GM23338 (cell line): ENCODE measurements at regions not wholly inside any gene's neighbourhood (a gene's known extent, or its start where the extent isn't known, plus 50 kb on each side); places are given as distances from the start of the nearest gene placed in this dataset.

Experiments
- ATAC-seq: fragments of 200-7000 bp; cut with Tn5 transposase; 3 replicates; pipeline ENCODE4 v1.9.1; 2020
- DNase-seq: peaks from one replicate; pipeline ENCODE4 v3.0.0-alpha.2; 2015; ENCODE audit warnings: low spot score
- H2AFZ ChIP-seq: fragments of 200-600 bp; sonication (generic); 2 replicates; pipeline ENCODE4 v1.8.0; 2016; ENCODE audit warnings: antibody characterized with exemption, mild to moderate bottlenecking, moderate library complexity
- H3F3A ChIP-seq: fragments of 200-600 bp; sonication (generic); replicated peaks from 2 replicates; pipeline ENCODE4 v1.8.0; 2017; ENCODE audit warnings: antibody characterized with exemption, mixed run types, low read depth
- H3K27ac ChIP-seq: fragments of 200-600 bp; sonication (generic); 2 replicates; pipeline ENCODE4 v1.6.1; 2016; ENCODE audit warnings: low read depth
- H3K27me3 ChIP-seq: fragments of 200-600 bp; sonication (generic); 2 replicates; pipeline ENCODE4 v1.8.0; 2016; ENCODE audit warnings: mild to moderate bottlenecking, mixed run types, moderate library complexity; ENCODE audit not compliant: insufficient read depth
- H3K36me3 ChIP-seq: fragments of 200-600 bp; sonication (generic); 2 replicates; pipeline ENCODE4 v1.8.0; 2016; ENCODE audit warnings: mild to moderate bottlenecking; ENCODE audit not compliant: insufficient read depth
- H3K4me1 ChIP-seq: fragments of 200-600 bp; sonication (generic); 2 replicates; pipeline ENCODE4 v1.8.0; 2016; ENCODE audit warnings: mild to moderate bottlenecking, moderate library complexity; ENCODE audit not compliant: insufficient read depth
- H3K4me2 ChIP-seq: fragments of 200-600 bp; sonication (generic); 2 replicates; pipeline ENCODE4 v1.7.1; 2017; ENCODE audit warnings: mixed run types
- H3K4me3 ChIP-seq: fragments of 200-600 bp; sonication (generic); 2 replicates; pipeline ENCODE4 v1.6.1; 2016; ENCODE audit warnings: mixed run types
- H3K79me2 ChIP-seq: fragments of 200-600 bp; sonication (generic); replicated peaks from 2 replicates; pipeline ENCODE4 v1.8.0; 2017; ENCODE audit warnings: mild to moderate bottlenecking; ENCODE audit not compliant: insufficient read depth
- H3K9me2 ChIP-seq: fragments of 200-600 bp; sonication (generic); 2 replicates; pipeline ENCODE4 v1.8.0; 2017; ENCODE audit not compliant: insufficient read depth
- H4K20me1 ChIP-seq: fragments of 200-600 bp; sonication (generic); replicated peaks from 2 replicates; pipeline ENCODE4 v1.8.0; 2017; ENCODE audit warnings: mild to moderate bottlenecking; ENCODE audit not compliant: insufficient read depth
- H3K27ac Mint-ChIP-seq: 2 replicates; pipeline ENCODE4 v1.8.0; 2020; ENCODE audit warnings: inconsistent platforms, mild to moderate bottlenecking, moderate library complexity, mixed read lengths
- H3K27me3 Mint-ChIP-seq: 3 replicates; pipeline ENCODE4 v1.8.0; 2022; ENCODE audit warnings: low read depth, mild to moderate bottlenecking, moderate library complexity, mixed read lengths, inconsistent platforms; ENCODE audit not compliant: insufficient read depth, poor library complexity
- H3K36me3 Mint-ChIP-seq: 3 replicates; pipeline ENCODE4 v1.8.0; 2021; ENCODE audit warnings: low read depth, mild to moderate bottlenecking, inconsistent platforms, moderate library complexity, mixed read lengths
- H3K4me1 Mint-ChIP-seq: 3 replicates; pipeline ENCODE4 v1.8.0; 2020; ENCODE audit warnings: mild to moderate bottlenecking, inconsistent platforms, mixed read lengths
- H3K4me3 Mint-ChIP-seq: 3 replicates; pipeline ENCODE4 v1.8.0; 2021; ENCODE audit warnings: moderate library complexity, mild to moderate bottlenecking, inconsistent platforms, mixed read lengths
- H3K9me3 Mint-ChIP-seq: 3 replicates; pipeline ENCODE4 v1.8.0; 2020; ENCODE audit warnings: moderate library complexity, mild to moderate bottlenecking, inconsistent platforms, mixed read lengths
- CREB1 ChIP-seq: fragments of 250-450 bp; sonication (Bioruptor Pico); IDR thresholded peaks from 2 replicates; pipeline ENCODE4 v1.5.0; 2020; ENCODE audit warnings: low read depth, mild to moderate bottlenecking, moderate library complexity
- CTCF ChIP-seq, 2 experiments: fragments of 200-600 bp in 1 of 2; sonication (generic) in 1 of 2; conservative IDR thresholded peaks; 2 replicates each; pipeline versions ENCODE4 v1.5.1 to v1.6.1; 2016 to 2017; ENCODE audit warnings: antibody characterized with exemption in 2 of 2, low read depth in 2 of 2, mild to moderate bottlenecking in 2 of 2, moderate library complexity in 1 of 2
- ETS1 ChIP-seq: IDR thresholded peaks from 2 replicates; pipeline ENCODE4 v1.6.1; 2016; ENCODE audit warnings: antibody characterized with exemption
- EZH2 ChIP-seq: fragments of 200-600 bp; sonication (generic); IDR thresholded peaks from one replicate; pipeline ENCODE4 v1.8.0; 2017; ENCODE audit warnings: antibody characterized with exemption, mild to moderate bottlenecking, low read depth; ENCODE audit not compliant: unreplicated experiment
- EZH2phosphoT487 ChIP-seq: fragments of 200-600 bp; sonication (generic); IDR thresholded peaks from one replicate; pipeline ENCODE4 v1.8.1; 2018; ENCODE audit warnings: antibody characterized with exemption; ENCODE audit not compliant: unreplicated experiment
- JUNB ChIP-seq: IDR thresholded peaks from one replicate; pipeline ENCODE4 v1.6.1; 2016; ENCODE audit warnings: antibody characterized with exemption; ENCODE audit not compliant: unreplicated experiment
- NANOG ChIP-seq: IDR thresholded peaks from 2 replicates; pipeline ENCODE4 v1.6.1; 2016; ENCODE audit warnings: antibody characterized with exemption, borderline replicate concordance
- POLR2AphosphoS5 ChIP-seq: IDR thresholded peaks from 2 replicates; pipeline ENCODE4 v1.6.1; 2016; ENCODE audit warnings: antibody characterized with exemption, low read depth
- REST ChIP-seq: IDR thresholded peaks from one replicate; pipeline ENCODE4 v1.6.1; 2018; ENCODE audit warnings: antibody characterized with exemption; ENCODE audit not compliant: unreplicated experiment
- STAT1 ChIP-seq: IDR thresholded peaks from one replicate; pipeline ENCODE4 v1.6.1; 2016; ENCODE audit warnings: antibody characterized with exemption; ENCODE audit not compliant: unreplicated experiment
- ZNF114 ChIP-seq: fragments of 250-450 bp; sonication (Bioruptor Pico); IDR thresholded peaks from 2 replicates; pipeline ENCODE4 v1.5.0; 2020; ENCODE audit warnings: mild to moderate bottlenecking, moderate library complexity
- ZNF331 ChIP-seq: fragments of 250-450 bp; sonication (Bioruptor Pico); IDR thresholded peaks from 2 replicates; pipeline ENCODE4 v1.5.0; 2020; ENCODE audit warnings: low read depth, mild to moderate bottlenecking, moderate library complexity
- ZNF462 ChIP-seq: fragments of 250-450 bp; sonication (Bioruptor Pico); IDR thresholded peaks from 2 replicates; pipeline ENCODE4 v1.5.0; 2020; ENCODE audit warnings: mild to moderate bottlenecking, moderate library complexity

GRCh38 chr1:195735140-195735539 lies 873.1 kb downstream of the KCNT2 start:
- TF ChIP-seq CTCF (conservative IDR thresholded peaks at IDR 0.05; ENCODE audit: low read depth in 2 of 2) (no peak), ZNF114 (no peak), EZH2phosphoT487 (no peak), EZH2 (no peak), JUNB (no peak), ZNF331 (CRISPR knock-in tag) (no peak), ETS1 (no peak), ZNF462 (CRISPR knock-in tag) (no peak), POLR2AphosphoS5 (no peak), NANOG (no peak), CREB1 (CRISPR knock-in tag) (no peak), REST (no peak), STAT1 (no peak)
- no peak overlapping the region for H3K4me3 ChIP-seq
- H3K27ac Mint-ChIP-seq, result no peak overlapping the region
- H4K20me1 ChIP-seq, result no peaks in the 10 kb centered on the region
- H3K27ac ChIP-seq, result no peak overlapping the region
- no peak for DNase-seq
- H3K27me3 Mint-ChIP-seq, result peaks cover 2% of the 10 kb centered on the region
- no peak overlapping the region for H3K4me2 ChIP-seq
- peaks cover 8% of the 10 kb centered on the region; the same call in 1 of the 2 replicates for H3K9me2 ChIP-seq
- no peaks in the 10 kb centered on the region for H3K27me3 ChIP-seq
- peaks cover 9% of the 10 kb centered on the region for H3K4me1 Mint-ChIP-seq
- ATAC-seq, result no peak
- H3K36me3 Mint-ChIP-seq, result peaks cover 5% of the 10 kb centered on the region; the same call in 2 of the 3 replicates
- H3K4me1 ChIP-seq, result peaks cover 8% of the 10 kb centered on the region
- H2AFZ ChIP-seq, result no peak overlapping the region
- no peaks in the 10 kb centered on the region for H3K79me2 ChIP-seq
- H3F3A ChIP-seq, result no peaks in the 10 kb centered on the region
- no peak overlapping the region for H3K4me3 Mint-ChIP-seq
- H3K9me3 Mint-ChIP-seq, result no peaks in the 10 kb centered on the region
- no peaks in the 10 kb centered on the region for H3K36me3 ChIP-seq
